PC-3 (cell line): ENCODE measurements at regions not wholly inside any gene's neighbourhood (a gene's known extent, or its start where the extent isn't known, plus 50 kb on each side); places are given as distances from the start of the nearest gene placed in this dataset.

ENCODE experiments used
- ATAC-seq: fragments of 200-7000 bp; cut with Tn5 transposase; 2 replicates; pipeline ENCODE4 v1.9.1; 2020; ENCODE audit warnings: mild to moderate bottlenecking, moderate library complexity
- BruUV-seq: library from RNA; stranded (reverse); fragments of 400-500 nt; replicated peaks from 2 replicates; lab custom pipeline; 2021; lab: Mats Ljungman, UMichigan
- CTCF ChIA-PET: fragments of 300-600 bp; sonication (Branson Sonifier 250); formaldehyde crosslinking; loops from one replicate; lab custom pipeline; 2022; ENCODE audit warnings: antibody characterized with exemption; lab: Charles Lee
- POLR2A ChIA-PET: fragments of 300-600 bp; sonication (Branson Sonifier 250); formaldehyde crosslinking; loops from one replicate; lab custom pipeline; 2022; ENCODE audit warnings: antibody characterized with exemption; ENCODE audit not compliant: unreplicated experiment; lab: Charles Lee
- DNase-seq: peaks from one replicate; pipeline ENCODE4 v3.0.0-alpha.2; 2015
- H2AFZ ChIP-seq: fragments of 300-600 bp; sonication (generic); 2 replicates; pipeline ENCODE4 v1.6.0; 2016; ENCODE audit warnings: antibody characterized with exemption, low read length
- H3F3A ChIP-seq: fragments of 300-600 bp; sonication (generic); one replicate; pipeline ENCODE4 v1.6.0; 2017; ENCODE audit warnings: antibody characterized with exemption, low read length, control low read depth, mild to moderate bottlenecking; ENCODE audit not compliant: unreplicated experiment
- H3K27ac ChIP-seq: fragments of 300-600 bp; sonication (generic); 2 replicates; pipeline ENCODE4 v1.5.1; 2016; ENCODE audit warnings: mild to moderate bottlenecking, low read length
- H3K27me3 ChIP-seq: fragments of 300-600 bp; sonication (generic); 2 replicates; pipeline ENCODE4 v1.6.1; 2016; ENCODE audit warnings: low read length, mixed read lengths
- H3K36me3 ChIP-seq: fragments of 300-600 bp; sonication (generic); 2 replicates; pipeline ENCODE4 v1.6.1; 2016; ENCODE audit warnings: low read depth, mixed run types, low read length, mixed read lengths
- H3K4me1 ChIP-seq: fragments of 300-600 bp; sonication (generic); 2 replicates; pipeline ENCODE4 v1.5.1; 2016; ENCODE audit warnings: low read length; ENCODE audit not compliant: insufficient read depth
- H3K4me2 ChIP-seq: fragments of 300-600 bp; sonication (generic); 2 replicates; pipeline ENCODE4 v1.6.0; 2016; ENCODE audit warnings: low read length
- H3K4me3 ChIP-seq: fragments of 300-600 bp; sonication (generic); 2 replicates; pipeline ENCODE4 v1.5.1; 2016; ENCODE audit warnings: mild to moderate bottlenecking, low read length, mixed read lengths
- H3K79me2 ChIP-seq: fragments of 300-600 bp; sonication (generic); 2 replicates; pipeline ENCODE4 v1.6.1; 2017; ENCODE audit warnings: low read length, mixed read lengths
- H3K9ac ChIP-seq: fragments of 300-600 bp; sonication (generic); 2 replicates; pipeline ENCODE4 v1.6.0; 2016; ENCODE audit warnings: mild to moderate bottlenecking, low read length
- H3K9me2 ChIP-seq: fragments of 300-600 bp; sonication (generic); replicated peaks from 2 replicates; pipeline ENCODE4 v1.6.1; 2016; ENCODE audit warnings: mixed run types, low read length, mixed read lengths
- H3K9me3 ChIP-seq: fragments of 300-600 bp; sonication (generic); 2 replicates; pipeline ENCODE4 v1.6.1; 2016; ENCODE audit warnings: low read length, mixed read lengths
- H4K20me1 ChIP-seq: fragments of 300-600 bp; sonication (generic); 2 replicates; pipeline ENCODE4 v1.6.1; 2016; ENCODE audit warnings: low read length, mixed read lengths
- CTCF ChIP-seq: fragments of 300-600 bp; sonication (generic); conservative IDR thresholded peaks from 2 replicates; pipeline ENCODE4 v1.5.1; 2017; ENCODE audit warnings: antibody characterized with exemption, low read depth, mild to moderate bottlenecking, low read length
- EZH2 ChIP-seq: fragments of 300-600 bp; sonication (generic); IDR thresholded peaks from one replicate; pipeline ENCODE4 v1.6.1; 2017; ENCODE audit warnings: antibody characterized with exemption, mild to moderate bottlenecking, low read length; ENCODE audit not compliant: unreplicated experiment
- EZH2phosphoT487 ChIP-seq: fragments of 300-600 bp; sonication (generic); IDR thresholded peaks from 2 replicates; pipeline ENCODE4 v1.6.1; 2018; ENCODE audit warnings: mild to moderate bottlenecking, antibody characterized with exemption, low read length, borderline replicate concordance
- intact Hi-C: fragments of 100-400 bp; cut with micrococcal nuclease; formaldehyde crosslinking; loops from 2 replicates; pipeline ENCODE4 v1.9.0; 2023

GRCh38 chr15:35929740-35930444, 383.9 kb upstream of the DPH6 start:
- Histone ChIP-seq H4K20me1 (no peaks in the 10 kb centered on the region), H3K9me3 (no peaks in the 10 kb centered on the region), H3K9ac (no peak overlapping the region), H3K4me3 (no peak overlapping the region), H2AFZ (no peak overlapping the region), H3K79me2 (no peaks in the 10 kb centered on the region), H3K27me3 (no peaks in the 10 kb centered on the region), H3K36me3 (no peaks in the 10 kb centered on the region), H3F3A (no peaks in the 10 kb centered on the region), H3K4me2 (no peak overlapping the region), H3K4me1 (peaks cover 5% of the 10 kb centered on the region), H3K9me2 (no peaks in the 10 kb centered on the region), H3K27ac (no peak overlapping the region)
- TF ChIP-seq EZH2phosphoT487 (no peak), EZH2 (no peak), CTCF (no peak)
- DNase-seq (no peak), ATAC-seq (no peak)
- intact Hi-C loops: no loop called here
- CTCF ChIA-PET: no interaction called here
- POLR2A ChIA-PET: no interaction called here
- BruUV-seq: no TSS peak

GRCh38 chr15:35931799-35932341, 385.9 kb upstream of the DPH6 start:
- Histone ChIP-seq H3K4me1 (no peaks in the 10 kb centered on the region), H3K36me3 (no peaks in the 10 kb centered on the region), H3K4me3 (no peak overlapping the region), H3K79me2 (no peaks in the 10 kb centered on the region), H3F3A (no peaks in the 10 kb centered on the region), H3K27ac (no peak overlapping the region), H3K9me3 (no peaks in the 10 kb centered on the region), H3K9ac (no peak overlapping the region), H3K4me2 (no peak overlapping the region), H4K20me1 (no peaks in the 10 kb centered on the region), H2AFZ (no peak overlapping the region), H3K27me3 (no peaks in the 10 kb centered on the region), H3K9me2 (no peaks in the 10 kb centered on the region)
- no peak for DNase-seq
- TF ChIP-seq CTCF: no peak
- TF ChIP-seq EZH2: no peak
- TF ChIP-seq EZH2phosphoT487: no peak
- no TSS peak for BruUV-seq
- ChIA-PET POLR2A (no interaction called here), CTCF (no interaction called here)
- ATAC-seq: no peak
- intact Hi-C loops: no loop called here

GRCh38 chr15:35932531-35932930, 386.6 kb upstream of the DPH6 start:
- Histone ChIP-seq H3K9me3 (no peaks in the 10 kb centered on the region), H3K27ac (no peak overlapping the region), H3K4me2 (no peak overlapping the region), H3K4me3 (no peak overlapping the region), H3K9ac (no peak overlapping the region), H2AFZ (no peak overlapping the region), H3F3A (no peaks in the 10 kb centered on the region), H4K20me1 (no peaks in the 10 kb centered on the region), H3K27me3 (no peaks in the 10 kb centered on the region), H3K9me2 (no peaks in the 10 kb centered on the region), H3K4me1 (no peaks in the 10 kb centered on the region), H3K36me3 (no peaks in the 10 kb centered on the region), H3K79me2 (no peaks in the 10 kb centered on the region)
- ATAC-seq (no peak), DNase-seq (no peak)
- BruUV-seq: no TSS peak
- ChIA-PET CTCF (no interaction called here), POLR2A (no interaction called here)
- TF ChIP-seq EZH2 (no peak), EZH2phosphoT487 (no peak), CTCF (no peak)
- intact Hi-C loops: no loop called here
